EH (cell line): ENCODE measurements at regions not wholly inside any gene's neighbourhood (a gene's known extent, or its start where the extent isn't known, plus 50 kb on each side); places are given as distances from the start of the nearest gene placed in this dataset.
"Not testable (repeated sequence)": the region's sequence is repeated elsewhere in the genome, so short reads cannot be mapped to it uniquely, and the experiment has no call there.

Experiments
- DNase-seq: peaks from one replicate; pipeline ENCODE4 v3.0.0-alpha.2; 2015; ENCODE audit warnings: low read depth

DNA sequence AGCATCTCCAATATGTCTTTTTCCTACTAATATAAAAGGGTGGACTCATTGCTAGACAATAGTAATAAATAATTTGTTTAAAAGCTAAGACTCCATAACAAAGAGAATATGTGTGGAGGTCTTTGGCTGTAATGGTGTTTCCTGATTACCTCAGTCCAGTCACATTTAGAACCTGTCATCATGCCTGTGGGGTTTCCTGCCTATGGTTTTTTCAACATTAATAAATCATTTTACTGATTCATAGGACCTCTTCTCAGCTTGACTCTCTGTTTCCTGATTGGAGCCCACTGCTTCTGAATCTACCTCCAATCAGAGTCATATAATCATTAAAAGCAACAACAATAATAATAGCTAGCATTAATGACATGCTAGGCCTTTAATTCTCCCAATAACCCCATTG, 52.4 kb upstream of the GNAI1 start:
- DNase-seq: no peak

DNA sequence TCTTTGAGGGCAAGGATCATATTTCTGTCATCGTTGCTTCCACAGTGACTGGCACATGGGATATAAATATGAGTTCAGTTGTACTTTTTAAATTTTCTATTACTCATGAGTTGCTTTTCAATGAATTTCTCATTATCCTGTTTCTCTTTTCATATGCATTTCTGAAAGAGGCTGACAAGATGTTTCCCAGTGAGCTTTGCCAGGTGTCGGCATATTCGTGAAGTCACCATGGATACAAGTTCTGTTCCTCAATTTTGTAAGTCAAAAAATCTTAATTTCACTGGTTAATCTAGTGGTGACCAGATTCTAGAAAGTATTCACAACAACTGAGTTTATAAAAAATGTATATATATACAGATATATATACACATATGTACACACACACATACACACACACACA, 55.7 kb upstream of the GNAI1 start:
- no peak for DNase-seq

DNA sequence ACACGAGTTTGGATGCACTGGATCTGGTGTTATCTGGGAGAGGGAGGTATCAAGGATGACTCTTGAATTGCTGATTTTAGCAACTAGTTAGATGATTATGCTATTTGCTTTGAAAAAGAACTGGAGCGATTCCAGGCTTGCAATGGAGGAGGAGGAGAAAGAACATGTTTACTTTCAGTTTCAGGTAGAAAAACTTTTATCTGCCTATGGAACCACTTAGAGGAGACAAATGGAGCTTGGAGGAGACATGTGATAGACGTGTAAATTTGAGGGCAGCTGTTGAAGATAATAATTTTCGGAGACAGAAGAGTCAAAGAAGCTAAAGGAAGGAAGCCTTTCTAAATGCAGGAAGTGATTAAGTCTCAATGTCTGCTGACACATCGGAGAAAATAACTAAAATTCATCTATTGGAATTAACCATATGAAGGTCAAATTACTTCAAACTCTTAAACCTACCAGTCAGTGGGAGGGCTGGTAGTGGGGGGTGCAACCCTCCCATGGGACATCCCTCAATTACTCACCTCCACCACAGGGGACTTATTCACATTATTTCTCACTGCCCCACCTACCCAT, 56.4 kb upstream of the GNAI1 start:
- peak; percentile 30 for DNase-seq

- DNase-seq: peak; percentile 28
Observed at GRCh38 chr7:80070391-80070790, 64.2 kb upstream of the GNAI1 start.

- no peak for DNase-seq
Observed at GRCh38 chr7:80066639-80067038, 68.0 kb upstream of the GNAI1 start.

DNA sequence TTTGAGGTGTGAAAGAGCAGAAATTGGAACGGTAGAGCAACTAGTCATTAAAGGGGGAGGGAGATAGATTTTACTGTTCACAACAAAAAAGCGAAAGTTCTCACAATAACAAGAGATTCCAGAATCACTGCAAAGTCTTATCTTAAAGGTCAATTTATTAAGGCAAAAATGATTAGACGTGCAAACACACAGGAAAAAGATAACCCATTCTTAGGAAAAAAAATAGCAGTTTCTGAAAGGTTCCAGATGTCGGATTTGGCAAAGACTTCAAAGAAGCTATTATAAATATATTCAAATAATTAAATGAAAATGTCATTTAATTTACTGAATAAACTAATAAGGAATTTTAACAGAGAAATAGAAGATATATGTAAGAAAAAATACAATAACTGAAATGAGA, 70.8 kb upstream of the GNAI1 start:
- no peak for DNase-seq

GRCh38 chr7:80060218-80060806, 74.3 kb upstream of the GNAI1 start:
- peak; percentile 69 for DNase-seq

DNA sequence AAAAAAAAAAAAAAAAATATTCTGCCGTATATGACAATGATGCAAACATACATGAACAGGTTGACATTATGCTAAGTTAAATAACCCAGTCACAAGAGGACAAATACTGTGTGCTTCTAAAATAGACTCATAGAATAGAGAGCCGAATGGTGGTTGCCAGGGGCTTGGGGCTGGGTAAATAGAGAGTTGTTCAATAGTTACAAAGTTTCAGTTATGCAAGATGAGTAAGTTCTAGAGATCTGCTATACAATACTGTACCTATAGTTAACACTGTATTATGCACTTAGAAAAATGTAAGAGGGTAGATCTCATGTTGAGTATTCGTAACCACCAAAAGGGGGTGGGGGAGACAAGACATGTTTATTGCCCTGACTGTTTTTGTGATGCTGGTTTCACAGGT, 77.1 kb upstream of the GNAI1 start:
- no peak for DNase-seq

DNA sequence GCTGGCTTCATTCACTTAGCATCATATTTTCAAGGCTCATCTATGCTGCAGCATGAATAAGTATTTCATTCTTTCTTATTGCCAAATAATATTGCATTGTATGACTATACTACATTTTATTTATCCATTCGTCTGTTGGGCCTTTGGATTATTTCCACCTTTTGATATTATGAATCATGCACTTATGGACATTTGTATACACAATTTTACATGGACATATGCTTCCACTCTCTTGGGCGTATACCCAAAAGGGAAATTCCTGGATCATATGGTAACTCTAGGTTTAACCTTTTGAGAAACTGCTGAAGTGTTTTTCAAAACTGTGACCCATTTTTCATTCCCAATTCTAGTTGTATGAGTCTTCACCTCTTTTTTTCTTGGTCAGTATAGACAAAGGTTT, 80.3 kb upstream of the GNAI1 start:
- DNase-seq: peak; percentile 43

DNA sequence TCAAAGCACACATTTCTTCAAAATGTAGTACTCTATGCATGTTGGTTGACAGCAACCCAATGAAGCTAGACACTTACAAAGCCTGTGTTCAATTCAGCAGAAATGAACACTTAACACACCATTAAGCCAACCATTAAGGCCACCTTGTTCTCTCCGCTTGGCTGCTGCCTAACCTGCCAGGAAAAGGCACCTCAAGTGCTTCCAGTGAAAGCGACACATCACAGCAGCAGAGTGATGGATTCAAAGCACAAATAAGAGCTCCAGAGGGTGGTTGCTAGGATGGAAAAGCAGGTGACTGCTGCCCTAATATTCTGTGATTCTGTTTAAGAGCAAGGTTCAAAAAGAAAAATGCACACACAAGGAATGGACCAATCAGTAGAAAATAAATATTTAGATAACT, 81.5 kb upstream of the GNAI1 start:
- no peak for DNase-seq

DNA sequence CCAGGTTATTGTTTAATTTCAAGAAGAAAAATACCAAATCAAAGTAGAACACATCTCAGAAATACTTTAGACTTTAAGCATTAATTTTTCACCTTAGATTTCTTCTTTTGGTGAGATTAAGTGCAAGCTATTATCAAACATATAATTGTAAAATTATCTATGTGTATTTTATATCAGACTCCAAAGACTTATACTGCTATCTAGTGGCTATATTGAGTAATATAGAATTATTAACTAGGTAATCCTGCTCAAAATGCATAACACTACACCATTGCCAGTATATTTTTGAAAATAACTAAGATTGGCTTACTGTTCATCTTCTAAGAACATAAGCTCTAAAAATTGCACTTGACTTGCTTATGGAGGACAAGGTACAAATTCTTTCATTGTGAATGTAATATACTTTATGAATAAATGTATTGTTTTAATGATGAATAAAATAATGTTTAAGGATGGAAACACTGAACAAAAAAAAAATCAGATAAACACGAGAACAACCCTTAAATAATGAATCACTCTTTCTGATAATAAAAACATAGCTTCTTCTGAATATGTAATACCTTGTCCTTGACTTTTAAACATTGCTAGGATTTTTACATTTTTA, 86.7 kb upstream of the GNAI1 start:
- DNase-seq: peak; percentile 31

GRCh38 chr7:80047032-80047431, 87.6 kb upstream of the GNAI1 start:
- no peak for DNase-seq

GRCh38 chr7:80044796-80045195, 89.8 kb upstream of the GNAI1 start:
- no peak for DNase-seq

- DNase-seq: no peak
Observed at GRCh38 chr7:80040752-80041151, 93.9 kb upstream of the GNAI1 start.

GRCh38 chr7:80040335-80040734, 94.3 kb upstream of the GNAI1 start:
- no peak for DNase-seq

DNA sequence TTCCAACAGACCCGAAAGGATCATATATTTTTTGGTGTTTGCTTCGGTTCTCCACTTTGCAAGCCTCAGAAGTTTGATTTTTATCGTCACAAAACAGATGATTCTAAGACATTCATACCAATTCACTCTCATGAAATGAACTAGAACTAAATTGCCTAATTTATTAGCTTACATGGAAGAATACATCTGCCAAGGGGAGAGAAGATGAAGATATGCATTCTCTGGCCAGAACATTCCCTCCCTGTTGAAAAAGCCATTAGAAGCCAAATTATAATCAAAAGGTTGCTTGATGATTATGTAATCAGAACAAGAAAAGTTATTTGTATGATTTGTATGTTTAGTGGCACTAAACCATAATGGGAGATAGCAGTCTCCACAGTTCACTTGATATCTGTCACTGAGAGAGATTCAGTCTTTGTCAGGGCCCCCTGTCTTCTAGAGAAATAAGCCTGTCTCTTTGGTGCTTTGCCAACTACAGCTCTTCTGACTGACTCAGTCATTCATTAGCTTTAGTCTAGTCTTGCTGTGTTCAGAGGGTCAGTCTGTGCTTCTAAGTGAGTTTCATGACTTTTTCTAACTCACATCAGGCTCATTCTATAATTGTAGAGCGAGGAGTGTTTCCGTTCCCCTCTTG, 95.3 kb upstream of the GNAI1 start:
- peak; percentile 37 for DNase-seq

DNA sequence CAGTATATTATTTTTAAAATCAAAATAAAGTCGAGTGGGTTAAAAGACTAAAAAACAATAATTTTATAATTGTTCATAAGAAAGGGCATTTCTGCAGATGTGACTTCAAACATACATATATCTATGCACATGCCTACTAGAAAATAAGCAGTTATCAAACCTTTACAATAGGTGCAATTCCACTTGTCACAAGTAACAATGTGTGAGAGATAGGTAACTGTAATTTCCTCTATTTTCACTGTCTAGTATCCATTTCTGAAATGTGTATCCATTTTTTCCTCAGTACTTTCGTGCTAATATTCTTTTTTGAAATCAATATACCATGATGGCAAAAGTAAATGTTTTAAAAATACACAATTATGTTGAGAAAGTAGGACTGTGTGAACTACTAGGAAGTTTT, 96.9 kb upstream of the GNAI1 start:
- DNase-seq: no peak

GRCh38 chr7:80036107-80036506, 98.5 kb upstream of the GNAI1 start:
- DNase-seq: no peak

DNA sequence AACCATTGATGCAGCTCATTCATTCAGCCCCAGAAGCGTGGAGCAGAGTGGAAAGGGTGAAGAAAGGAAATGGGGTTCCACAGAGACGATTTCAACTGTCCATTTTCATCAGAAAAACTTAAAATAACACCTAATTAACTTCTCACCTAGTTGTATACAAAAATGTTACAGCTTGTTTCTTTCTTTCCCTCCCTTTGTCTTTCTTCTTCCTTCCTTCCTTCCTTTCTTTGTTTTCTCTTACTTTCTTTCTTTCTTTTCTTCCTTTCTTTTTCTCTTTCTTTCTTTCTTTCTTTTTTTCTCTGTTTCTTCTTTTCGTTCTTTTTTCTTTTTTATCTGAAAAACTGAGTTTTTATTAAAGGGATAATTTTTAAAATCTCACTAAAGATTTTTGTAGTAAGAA, 105.9 kb upstream of the GNAI1 start:
- DNase-seq: no peak

GRCh38 chr7:80027611-80028173, 106.9 kb upstream of the GNAI1 start:
- DNase-seq: peak; percentile 33

- DNase-seq: peak; percentile 37
Observed at GRCh38 chr7:80026766-80027165, 107.9 kb upstream of the GNAI1 start.

DNA sequence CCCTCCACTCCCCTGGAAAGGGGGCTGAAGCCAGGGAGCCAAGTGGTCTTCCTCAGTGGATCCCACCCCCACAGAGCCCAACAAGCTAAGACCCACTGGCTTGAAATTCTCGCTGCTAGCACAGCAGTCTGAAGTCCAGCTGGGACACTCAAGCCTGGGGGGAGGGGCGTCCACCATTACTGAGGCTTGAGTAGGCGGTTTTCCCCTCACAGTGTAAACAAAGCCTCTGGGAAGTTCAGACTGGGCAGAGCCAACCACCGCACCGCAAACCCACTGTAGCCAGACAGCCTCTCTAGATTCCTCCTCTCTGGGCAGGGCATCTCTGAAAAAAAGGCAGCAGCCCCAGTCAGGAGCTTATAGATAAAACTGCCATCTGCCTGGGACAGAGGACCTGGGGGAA, 114.4 kb upstream of the GNAI1 start:
- not testable (repeated sequence) for DNase-seq

- DNase-seq: not testable (repeated sequence)
Observed at GRCh38 chr7:80019809-80020207, 114.8 kb upstream of the GNAI1 start.
